ENCODE measurements at regions not wholly inside any gene's neighbourhood (a gene's known extent, or its start where the extent isn't known, plus 50 kb on each side); places are given as distances from the start of the nearest gene placed in this dataset.

DNA sequence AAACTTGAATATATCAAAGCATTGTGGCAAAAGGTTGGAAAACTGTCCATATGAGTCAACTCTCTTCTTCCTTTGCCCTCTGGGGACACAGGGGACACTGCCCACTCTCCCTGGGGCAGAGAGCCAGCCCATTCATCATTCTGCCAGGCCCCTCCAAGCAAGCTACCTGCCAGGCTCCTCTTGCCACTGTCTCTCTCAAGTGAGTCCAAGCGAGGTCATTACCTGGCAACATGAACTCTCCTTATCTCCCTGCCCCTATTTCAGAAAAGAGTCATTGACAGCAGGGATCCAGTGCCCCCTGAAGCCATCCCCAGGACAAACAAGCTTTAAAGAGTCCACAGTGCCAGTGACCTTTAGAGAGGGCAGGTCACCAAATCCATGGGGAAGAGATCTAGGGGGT is 312.7 kb upstream of the PPARGC1A start:
- FAIRE-seq (no peak), DNase-seq (ENCODE audit: low read depth in 1 of 2, low spot score in 1 of 2) (no peak), ATAC-seq (no peak)
- Histone ChIP-seq H3K4me3 (no peak overlapping the region), H3K27ac (no peak overlapping the region), H3K4me1 (no peaks in the 10 kb centered on the region), H3K9me3 (no peaks in the 10 kb centered on the region), H3K4me2 (no peak overlapping the region)
- 17% methylated on average over 1 of the region's 1 CpG for WGBS (ENCODE audit: missing lambda C conversion rate)
- POLR2A ChIA-PET = no interaction called here
- CTCF ChIA-PET = interaction anchor here (1.6 kb wide), 1 partner anchor 10 kb away, joined by 4 read pairs; no protein-coding TSS in a partner anchor
- TF ChIP-seq, protein P1, sequence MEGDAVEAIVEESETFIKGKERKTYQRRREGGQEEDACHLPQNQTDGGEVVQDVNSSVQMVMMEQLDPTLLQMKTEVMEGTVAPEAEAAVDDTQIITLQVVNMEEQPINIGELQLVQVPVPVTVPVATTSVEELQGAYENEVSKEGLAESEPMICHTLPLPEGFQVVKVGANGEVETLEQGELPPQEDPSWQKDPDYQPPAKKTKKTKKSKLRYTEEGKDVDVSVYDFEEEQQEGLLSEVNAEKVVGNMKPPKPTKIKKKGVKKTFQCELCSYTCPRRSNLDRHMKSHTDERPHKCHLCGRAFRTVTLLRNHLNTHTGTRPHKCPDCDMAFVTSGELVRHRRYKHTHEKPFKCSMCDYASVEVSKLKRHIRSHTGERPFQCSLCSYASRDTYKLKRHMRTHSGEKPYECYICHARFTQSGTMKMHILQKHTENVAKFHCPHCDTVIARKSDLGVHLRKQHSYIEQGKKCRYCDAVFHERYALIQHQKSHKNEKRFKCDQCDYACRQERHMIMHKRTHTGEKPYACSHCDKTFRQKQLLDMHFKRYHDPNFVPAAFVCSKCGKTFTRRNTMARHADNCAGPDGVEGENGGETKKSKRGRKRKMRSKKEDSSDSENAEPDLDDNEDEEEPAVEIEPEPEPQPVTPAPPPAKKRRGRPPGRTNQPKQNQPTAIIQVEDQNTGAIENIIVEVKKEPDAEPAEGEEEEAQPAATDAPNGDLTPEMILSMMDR (IDR thresholded peaks at IDR 0.05) = no peak
- TF ChIP-seq HOXA7 (CRISPR knock-in tag; IDR thresholded peaks at IDR 0.05) (no peak), JUNB (IDR thresholded peaks at IDR 0.05) (no peak), TFCP2L1 (CRISPR knock-in tag; IDR thresholded peaks at IDR 0.05) (no peak), HEYL (CRISPR knock-in tag; IDR thresholded peaks at IDR 0.05) (no peak), ZC3H11A (IDR thresholded peaks at IDR 0.05) (no peak), RARB (CRISPR knock-in tag; IDR thresholded peaks at IDR 0.05) (no peak), CBX8 (IDR thresholded peaks at IDR 0.05) (no peak), CHD4 (IDR thresholded peaks at IDR 0.05; ENCODE audit: borderline replicate concordance) (no peak), CHD2 (IDR thresholded peaks at IDR 0.05; ENCODE audit: low read length, partially characterized antibody) (no peak), FOXS1 (CRISPR knock-in tag; IDR thresholded peaks at IDR 0.05) (no peak), CEBPB (IDR thresholded peaks at IDR 0.05) (no peak)
- TF ChIP-seq, protein P2, sequence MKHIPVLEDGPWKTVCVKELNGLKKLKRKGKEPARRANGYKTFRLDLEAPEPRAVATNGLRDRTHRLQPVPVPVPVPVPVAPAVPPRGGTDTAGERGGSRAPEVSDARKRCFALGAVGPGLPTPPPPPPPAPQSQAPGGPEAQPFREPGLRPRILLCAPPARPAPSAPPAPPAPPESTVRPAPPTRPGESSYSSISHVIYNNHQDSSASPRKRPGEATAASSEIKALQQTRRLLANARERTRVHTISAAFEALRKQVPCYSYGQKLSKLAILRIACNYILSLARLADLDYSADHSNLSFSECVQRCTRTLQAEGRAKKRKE (CRISPR knock-in tag; IDR thresholded peaks at IDR 0.05; ENCODE audit: low read depth) = no peak
- TF ChIP-seq, protein P3, sequence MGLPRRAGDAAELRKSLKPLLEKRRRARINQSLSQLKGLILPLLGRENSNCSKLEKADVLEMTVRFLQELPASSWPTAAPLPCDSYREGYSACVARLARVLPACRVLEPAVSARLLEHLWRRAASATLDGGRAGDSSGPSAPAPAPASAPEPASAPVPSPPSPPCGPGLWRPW (IDR thresholded peaks at IDR 0.05) = no peak
- TF ChIP-seq, protein P4, sequence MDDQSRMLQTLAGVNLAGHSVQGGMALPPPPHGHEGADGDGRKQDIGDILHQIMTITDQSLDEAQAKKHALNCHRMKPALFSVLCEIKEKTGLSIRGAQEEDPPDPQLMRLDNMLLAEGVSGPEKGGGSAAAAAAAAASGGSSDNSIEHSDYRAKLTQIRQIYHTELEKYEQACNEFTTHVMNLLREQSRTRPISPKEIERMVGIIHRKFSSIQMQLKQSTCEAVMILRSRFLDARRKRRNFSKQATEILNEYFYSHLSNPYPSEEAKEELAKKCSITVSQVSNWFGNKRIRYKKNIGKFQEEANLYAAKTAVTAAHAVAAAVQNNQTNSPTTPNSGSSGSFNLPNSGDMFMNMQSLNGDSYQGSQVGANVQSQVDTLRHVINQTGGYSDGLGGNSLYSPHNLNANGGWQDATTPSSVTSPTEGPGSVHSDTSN (IDR thresholded peaks at IDR 0.05) = no peak
- TF ChIP-seq, protein P5, sequence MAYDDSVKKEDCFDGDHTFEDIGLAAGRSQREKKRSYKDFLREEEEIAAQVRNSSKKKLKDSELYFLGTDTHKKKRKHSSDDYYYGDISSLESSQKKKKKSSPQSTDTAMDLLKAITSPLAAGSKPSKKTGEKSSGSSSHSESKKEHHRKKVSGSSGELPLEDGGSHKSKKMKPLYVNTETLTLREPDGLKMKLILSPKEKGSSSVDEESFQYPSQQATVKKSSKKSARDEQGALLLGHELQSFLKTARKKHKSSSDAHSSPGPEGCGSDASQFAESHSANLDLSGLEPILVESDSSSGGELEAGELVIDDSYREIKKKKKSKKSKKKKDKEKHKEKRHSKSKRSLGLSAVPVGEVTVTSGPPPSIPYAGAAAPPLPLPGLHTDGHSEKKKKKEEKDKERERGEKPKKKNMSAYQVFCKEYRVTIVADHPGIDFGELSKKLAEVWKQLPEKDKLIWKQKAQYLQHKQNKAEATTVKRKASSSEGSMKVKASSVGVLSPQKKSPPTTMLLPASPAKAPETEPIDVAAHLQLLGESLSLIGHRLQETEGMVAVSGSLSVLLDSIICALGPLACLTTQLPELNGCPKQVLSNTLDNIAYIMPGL (CRISPR knock-in tag; IDR thresholded peaks at IDR 0.05; ENCODE audit: borderline replicate concordance) = no peak
- TF ChIP-seq, protein P6, sequence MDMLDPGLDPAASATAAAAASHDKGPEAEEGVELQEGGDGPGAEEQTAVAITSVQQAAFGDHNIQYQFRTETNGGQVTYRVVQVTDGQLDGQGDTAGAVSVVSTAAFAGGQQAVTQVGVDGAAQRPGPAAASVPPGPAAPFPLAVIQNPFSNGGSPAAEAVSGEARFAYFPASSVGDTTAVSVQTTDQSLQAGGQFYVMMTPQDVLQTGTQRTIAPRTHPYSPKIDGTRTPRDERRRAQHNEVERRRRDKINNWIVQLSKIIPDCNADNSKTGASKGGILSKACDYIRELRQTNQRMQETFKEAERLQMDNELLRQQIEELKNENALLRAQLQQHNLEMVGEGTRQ (IDR thresholded peaks at IDR 0.05) = no peak

DNA sequence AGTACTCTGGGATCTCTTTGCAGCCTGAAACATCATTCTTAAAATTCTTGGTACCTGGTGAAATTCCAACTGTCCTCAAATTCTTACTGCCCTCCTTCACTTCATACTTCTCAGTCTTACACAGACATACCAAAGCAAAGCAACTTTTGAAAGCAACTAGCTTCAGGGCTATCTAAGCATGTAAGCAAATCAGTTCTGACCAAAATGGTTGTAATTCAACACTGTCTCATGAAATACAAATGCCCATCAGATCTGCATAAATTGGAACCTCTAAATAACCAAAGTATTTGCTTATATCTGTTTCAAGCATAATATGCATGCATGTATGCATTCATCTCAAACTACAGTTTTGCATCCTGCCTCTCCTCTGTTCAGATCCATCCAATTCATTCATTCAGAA is 308.1 kb upstream of the PPARGC1A start:
- no peaks in the 10 kb centered on the region for H3K4me1 ChIP-seq
- POLR2A ChIA-PET = no interaction called here
- no peaks in the 10 kb centered on the region for H3K9me3 ChIP-seq
- H3K4me2 ChIP-seq = no peak overlapping the region
- no peak overlapping the region for H3K27ac ChIP-seq
- H3K4me3 ChIP-seq = no peak overlapping the region
- FAIRE-seq (no peak), DNase-seq (ENCODE audit: low read depth in 1 of 2, low spot score in 1 of 2) (no peak), ATAC-seq (no peak)
- TF ChIP-seq, protein P3 (IDR thresholded peaks at IDR 0.05) = no peak
- TF ChIP-seq KDM5A (IDR thresholded peaks at IDR 0.05) (no peak), NFE2L2 (conservative IDR thresholded peaks at IDR 0.05; ENCODE audit: low read length) (no peak), BHLHE40 (IDR thresholded peaks at IDR 0.05; ENCODE audit: low read depth, low read length) (no peak), ZC3H11A (IDR thresholded peaks at IDR 0.05) (no peak), PHF8 (IDR thresholded peaks at IDR 0.05; ENCODE audit: borderline replicate concordance, low read depth) (no peak), KDM1A (IDR thresholded peaks at IDR 0.05; ENCODE audit: low read depth) (no peak), CBX2 (IDR thresholded peaks at IDR 0.05; ENCODE audit: borderline replicate concordance, low read depth) (no peak), NR3C1 (IDR thresholded peaks at IDR 0.05) (no peak), CBX8 (IDR thresholded peaks at IDR 0.05) (no peak), RARB (CRISPR knock-in tag; IDR thresholded peaks at IDR 0.05) (no peak), ZSCAN20 (CRISPR knock-in tag; IDR thresholded peaks at IDR 0.05) (no peak), RFX5 (IDR thresholded peaks at IDR 0.05) (no peak), POLR2A (IDR thresholded peaks at IDR 0.05; ENCODE audit: low read length) (no peak), FOSB (CRISPR knock-in tag; IDR thresholded peaks at IDR 0.05) (no peak), CHD2 (IDR thresholded peaks at IDR 0.05; ENCODE audit: low read length, partially characterized antibody) (no peak), SREBF2 (IDR thresholded peaks at IDR 0.05) (no peak), NPAS2 (CRISPR knock-in tag; IDR thresholded peaks at IDR 0.05; ENCODE audit: borderline replicate concordance) (no peak), EP300 (IDR thresholded peaks at IDR 0.05) (no peak)
- TF ChIP-seq, protein P6 (IDR thresholded peaks at IDR 0.05) = no peak
- CTCF ChIA-PET = interaction anchor here (0.6 kb wide), 1 partner anchor 28 kb away, joined by 3 read pairs; no protein-coding TSS in a partner anchor

All from A549 (cell line).